Transverse colon (tissue), 4 donors: ENCODE measurements at regions not wholly inside any gene's neighbourhood (a gene's known extent, or its start where the extent isn't known, plus 50 kb on each side); places are given as distances from the start of the nearest gene placed in this dataset.

ENCODE experiments used
- CTCF ChIP-seq, 5 experiments: fragments of 200-600 bp in 3 of 5; fragments of 450-650 bp in 2 of 5; sonication (generic) in 3 of 5; IDR thresholded peaks; 1 replicate in 2 of 5; 2 replicates in 3 of 5; pipeline ENCODE4 v1.5.1; 2016 to 2017; ENCODE audit warnings: antibody characterized with exemption in 5 of 5, inconsistent platforms in 3 of 5, mild to moderate bottlenecking in 2 of 5, moderate library complexity in 1 of 5
- EP300 ChIP-seq: sonication (generic); formaldehyde crosslinking; IDR thresholded peaks from one replicate; pipeline ENCODE4 v1.6.1; 2017; ENCODE audit warnings: antibody characterized with exemption, low read depth
- POLR2A ChIP-seq: fragments of 450-650 bp; IDR thresholded peaks from one replicate; pipeline ENCODE4 v1.6.1; 2016; ENCODE audit warnings: antibody characterized with exemption, mild to moderate bottlenecking, moderate library complexity
- POLR2AphosphoS5 ChIP-seq, 3 donors: sonication (generic); formaldehyde crosslinking; IDR thresholded peaks; one replicate each; pipeline ENCODE4 v1.6.1; 2016; ENCODE audit warnings: antibody characterized with exemption in 3 of 3

GRCh38 chr11:114893329-114893728 is 215.0 kb downstream of the NXPE2 start:
- TF ChIP-seq POLR2AphosphoS5 (IDR thresholded peaks at IDR 0.05) (no peak), CTCF (IDR thresholded peaks at IDR 0.05) (no peak), EP300 (no peak), POLR2A (no peak)
